IPS-15b (cell line): ENCODE measurements at regions not wholly inside any gene's neighbourhood (a gene's known extent, or its start where the extent isn't known, plus 50 kb on each side); places are given as distances from the start of the nearest gene placed in this dataset.

ENCODE experiments used
- H3K27me3 ChIP-seq: one replicate; pipeline ENCODE4 v1.6.1; 2013; ENCODE audit warnings: low read length; ENCODE audit not compliant: control insufficient read depth, insufficient read depth
- H3K36me3 ChIP-seq: one replicate; pipeline ENCODE4 v1.6.1; 2013; ENCODE audit warnings: low read length; ENCODE audit not compliant: control insufficient read depth, insufficient read depth
- H3K4me1 ChIP-seq: one replicate; pipeline ENCODE4 v1.6.1; 2013; ENCODE audit warnings: mild to moderate bottlenecking, low read length; ENCODE audit not compliant: control insufficient read depth, insufficient read depth
- H3K4me3 ChIP-seq: one replicate; pipeline ENCODE4 v1.5.1; 2013; ENCODE audit warnings: low read depth, low read length
- H3K9ac ChIP-seq: one replicate; pipeline ENCODE4 v1.6.1; 2013; ENCODE audit warnings: low read depth, mild to moderate bottlenecking, low read length
- H3K9me3 ChIP-seq: one replicate; pipeline ENCODE4 v1.6.1; 2013; ENCODE audit warnings: mild to moderate bottlenecking, low read length; ENCODE audit not compliant: control insufficient read depth, insufficient read depth

DNA sequence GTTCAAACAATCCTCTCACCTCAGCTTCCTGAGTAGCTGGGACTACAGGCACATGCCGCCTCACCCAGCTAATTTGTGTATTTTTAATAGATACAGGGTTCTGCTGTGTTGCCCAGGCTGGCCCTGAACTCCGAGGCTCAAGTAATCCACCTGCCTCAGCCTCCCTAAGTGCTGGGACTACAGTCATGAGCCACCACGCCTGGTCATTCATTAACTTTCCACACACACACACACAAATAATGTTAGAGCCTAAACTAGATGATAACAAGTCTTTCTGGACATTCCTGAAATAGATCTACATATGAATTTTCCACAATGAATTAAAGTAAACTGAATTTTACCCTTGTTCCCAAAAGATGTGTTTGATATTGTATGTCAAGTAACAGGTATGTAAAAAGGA is 776.0 kb downstream of the GALC start:
- H3K4me3 ChIP-seq, result no peak overlapping the region
- H3K4me1 ChIP-seq, result no peaks in the 10 kb centered on the region
- H3K27me3 ChIP-seq, result no peaks in the 10 kb centered on the region
- no peaks in the 10 kb centered on the region for H3K9me3 ChIP-seq
- no peak overlapping the region for H3K9ac ChIP-seq
- no peaks in the 10 kb centered on the region for H3K36me3 ChIP-seq

DNA sequence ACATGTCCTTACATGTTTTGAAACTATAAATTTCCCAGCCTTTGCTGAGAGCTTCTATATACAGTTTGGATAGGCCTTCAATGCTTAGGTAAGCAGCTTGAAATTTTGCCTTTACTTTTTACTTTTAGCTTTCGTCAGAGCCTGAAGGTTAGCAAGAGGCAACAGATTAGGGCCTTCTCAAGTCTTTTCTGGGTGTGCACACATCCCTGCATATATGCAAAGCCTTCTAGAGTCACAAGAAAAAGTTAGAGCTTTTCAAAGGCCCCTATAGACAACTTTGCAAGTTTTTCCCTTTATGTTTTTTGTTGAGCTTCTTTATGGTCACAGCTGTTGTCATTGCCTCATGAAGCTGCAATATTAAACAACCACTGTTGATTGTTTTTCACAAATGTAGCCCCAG is 778.4 kb downstream of the GALC start:
- Histone ChIP-seq H3K9ac (no peak overlapping the region), H3K27me3 (no peaks in the 10 kb centered on the region), H3K36me3 (no peaks in the 10 kb centered on the region), H3K9me3 (no peaks in the 10 kb centered on the region), H3K4me3 (no peak overlapping the region), H3K4me1 (no peaks in the 10 kb centered on the region)

DNA sequence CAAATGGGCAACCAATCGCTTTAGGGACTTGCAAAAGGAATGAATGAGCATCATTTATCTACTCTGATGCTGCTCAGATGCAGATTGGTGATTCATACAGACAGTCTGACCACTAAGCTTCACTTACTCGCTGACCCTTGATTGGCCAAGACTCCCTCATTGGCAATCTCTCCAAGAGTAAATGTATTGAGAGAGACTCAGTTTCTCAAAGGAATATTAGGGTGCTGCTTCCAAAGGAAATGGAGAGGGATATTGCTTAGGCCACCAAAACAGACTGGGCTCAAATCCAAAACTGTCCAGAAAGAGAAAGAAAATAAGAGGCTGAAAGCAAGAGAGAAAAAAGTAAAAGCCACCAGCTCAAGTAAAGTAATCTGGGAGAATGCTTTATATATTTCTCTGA is 785.2 kb downstream of the GALC start:
- no peak overlapping the region for H3K4me3 ChIP-seq
- no peaks in the 10 kb centered on the region for H3K4me1 ChIP-seq
- no peaks in the 10 kb centered on the region for H3K27me3 ChIP-seq
- H3K9me3 ChIP-seq, result no peaks in the 10 kb centered on the region
- no peaks in the 10 kb centered on the region for H3K36me3 ChIP-seq
- no peak overlapping the region for H3K9ac ChIP-seq

DNA sequence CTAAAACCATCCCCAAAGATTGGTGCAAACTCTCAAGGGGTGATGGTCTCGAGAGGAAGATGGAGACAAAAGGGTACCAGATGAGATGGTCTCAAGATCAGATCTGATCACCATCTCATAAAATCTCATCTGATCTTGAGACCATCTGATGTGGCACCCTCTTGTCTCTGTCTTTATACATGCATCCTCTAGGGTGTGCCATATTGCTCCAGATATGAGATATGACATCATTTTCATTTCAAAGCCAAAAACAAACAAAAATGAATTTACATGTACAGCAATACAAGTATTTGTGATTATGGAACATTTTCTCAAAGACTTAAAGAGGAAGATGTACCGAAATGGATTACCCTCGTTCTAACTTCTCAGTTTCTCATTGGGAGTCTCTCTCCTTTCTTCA is 787.2 kb downstream of the GALC start:
- Histone ChIP-seq H3K9ac (no peak overlapping the region), H3K36me3 (no peaks in the 10 kb centered on the region), H3K27me3 (no peaks in the 10 kb centered on the region), H3K9me3 (no peaks in the 10 kb centered on the region), H3K4me3 (no peak overlapping the region), H3K4me1 (no peaks in the 10 kb centered on the region)

DNA sequence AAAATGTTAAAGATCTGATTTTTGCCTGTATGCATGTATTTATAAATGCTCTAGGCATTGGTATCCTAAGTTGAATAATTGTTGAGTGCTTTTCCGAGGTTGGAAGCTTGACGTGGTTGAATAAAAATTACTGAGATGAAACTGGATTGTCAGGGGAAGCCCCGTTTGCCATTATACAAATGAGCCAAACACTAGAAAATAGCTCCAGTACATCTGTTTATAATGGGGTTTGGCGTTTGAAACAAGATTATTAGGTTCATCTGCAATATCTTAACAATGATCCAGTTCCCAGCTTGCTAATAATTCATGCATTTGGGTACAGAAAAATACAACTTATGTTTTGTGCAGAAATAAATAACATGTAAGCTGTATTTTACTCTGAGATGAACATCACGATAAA is 789.6 kb downstream of the GALC start:
- no peaks in the 10 kb centered on the region for H3K9me3 ChIP-seq
- no peak overlapping the region for H3K9ac ChIP-seq
- no peaks in the 10 kb centered on the region for H3K27me3 ChIP-seq
- H3K36me3 ChIP-seq, result no peaks in the 10 kb centered on the region
- H3K4me3 ChIP-seq, result no peak overlapping the region
- H3K4me1 ChIP-seq, result no peaks in the 10 kb centered on the region

DNA sequence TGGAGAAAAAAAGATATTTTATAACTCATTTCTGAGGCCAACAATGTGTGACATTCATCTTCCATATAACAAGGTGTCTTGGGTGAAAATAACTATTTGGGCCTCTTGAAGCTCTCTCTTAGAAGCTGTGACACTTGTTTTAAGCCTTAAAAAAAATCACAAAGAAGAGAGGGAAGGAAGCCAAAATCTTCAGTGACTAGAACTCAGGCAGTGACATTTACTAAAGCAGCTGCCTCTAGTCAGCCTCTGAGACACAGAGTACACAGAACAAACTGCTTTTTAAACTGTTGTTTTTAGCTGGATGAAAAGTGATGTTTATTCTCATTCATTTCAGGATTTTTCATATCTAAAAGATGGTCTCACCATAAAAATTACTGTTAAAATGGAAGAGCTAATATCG is 793.6 kb downstream of the GALC start:
- Histone ChIP-seq H3K4me3 (no peak overlapping the region), H3K4me1 (no peaks in the 10 kb centered on the region), H3K9me3 (no peaks in the 10 kb centered on the region), H3K27me3 (no peaks in the 10 kb centered on the region), H3K36me3 (no peaks in the 10 kb centered on the region), H3K9ac (no peak overlapping the region)

DNA sequence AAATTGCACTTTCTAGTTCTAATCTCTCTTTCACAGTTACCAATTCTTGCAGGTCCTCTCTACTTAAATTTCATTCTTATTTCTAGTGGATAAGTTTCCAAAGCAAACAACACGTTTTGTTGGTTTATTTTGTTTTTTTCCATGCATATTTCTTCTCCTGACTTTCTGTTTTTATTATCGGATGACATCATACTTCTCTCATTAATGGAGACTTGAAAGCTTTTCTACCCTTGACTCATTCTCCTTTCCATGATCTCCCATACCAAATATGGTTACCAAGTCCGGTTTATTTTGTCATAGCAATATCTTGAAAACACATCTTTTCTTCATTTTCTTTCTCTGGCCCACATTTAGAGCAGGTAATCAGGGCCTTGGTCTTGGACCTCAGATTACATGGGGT is 796.5 kb downstream of the GALC start:
- Histone ChIP-seq H3K9me3 (no peaks in the 10 kb centered on the region), H3K36me3 (no peaks in the 10 kb centered on the region), H3K4me1 (no peaks in the 10 kb centered on the region), H3K27me3 (no peaks in the 10 kb centered on the region), H3K4me3 (no peak overlapping the region), H3K9ac (no peak overlapping the region)

DNA sequence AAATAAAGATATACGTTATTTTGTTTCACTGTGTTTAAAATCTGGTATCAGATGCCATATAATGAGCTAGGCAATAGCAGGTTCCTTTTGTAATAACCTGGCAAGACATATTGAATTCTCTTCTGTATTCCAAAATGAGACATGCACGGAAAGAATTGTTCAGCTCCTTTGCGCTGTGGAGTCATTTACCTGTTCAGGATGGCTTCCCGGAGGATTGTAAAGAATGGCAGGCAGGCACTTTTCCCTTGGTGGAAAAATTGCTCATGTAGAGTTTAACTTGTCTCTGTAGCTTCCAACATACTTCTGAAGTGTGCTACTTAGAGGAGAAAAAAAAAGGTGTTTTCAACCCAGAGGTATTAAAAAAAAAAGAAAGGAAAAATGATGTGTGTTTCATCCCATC is 805.2 kb downstream of the GALC start:
- no peak overlapping the region for H3K9ac ChIP-seq
- H3K4me3 ChIP-seq, result no peak overlapping the region
- H3K27me3 ChIP-seq, result peaks cover 7% of the 10 kb centered on the region
- H3K9me3 ChIP-seq, result no peaks in the 10 kb centered on the region
- H3K36me3 ChIP-seq, result no peaks in the 10 kb centered on the region
- peaks cover 21% of the 10 kb centered on the region for H3K4me1 ChIP-seq

DNA sequence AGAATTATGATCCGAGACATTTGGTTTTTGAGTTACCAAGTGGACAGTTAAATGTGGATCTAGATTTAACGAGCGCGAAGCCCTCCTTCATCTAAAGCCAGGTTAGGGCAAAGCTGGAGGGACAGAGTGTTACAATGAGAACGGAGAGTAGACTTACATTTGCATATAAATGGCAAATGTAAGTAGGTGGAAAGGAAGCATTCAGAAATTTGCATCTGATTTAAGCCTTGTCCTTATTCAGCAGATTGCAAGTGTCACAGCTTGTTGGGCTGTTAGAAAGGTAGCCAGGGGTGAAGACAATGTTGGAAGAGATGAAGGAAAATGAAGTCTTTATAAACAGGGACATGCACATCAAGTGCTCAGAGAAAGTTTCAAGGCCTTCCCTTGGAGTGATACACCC is 806.2 kb downstream of the GALC start:
- H3K4me3 ChIP-seq, result no peak overlapping the region
- H3K27me3 ChIP-seq, result peaks cover 7% of the 10 kb centered on the region
- H3K9ac ChIP-seq, result no peak overlapping the region
- peaks cover 21% of the 10 kb centered on the region for H3K4me1 ChIP-seq
- H3K36me3 ChIP-seq, result no peaks in the 10 kb centered on the region
- no peaks in the 10 kb centered on the region for H3K9me3 ChIP-seq

DNA sequence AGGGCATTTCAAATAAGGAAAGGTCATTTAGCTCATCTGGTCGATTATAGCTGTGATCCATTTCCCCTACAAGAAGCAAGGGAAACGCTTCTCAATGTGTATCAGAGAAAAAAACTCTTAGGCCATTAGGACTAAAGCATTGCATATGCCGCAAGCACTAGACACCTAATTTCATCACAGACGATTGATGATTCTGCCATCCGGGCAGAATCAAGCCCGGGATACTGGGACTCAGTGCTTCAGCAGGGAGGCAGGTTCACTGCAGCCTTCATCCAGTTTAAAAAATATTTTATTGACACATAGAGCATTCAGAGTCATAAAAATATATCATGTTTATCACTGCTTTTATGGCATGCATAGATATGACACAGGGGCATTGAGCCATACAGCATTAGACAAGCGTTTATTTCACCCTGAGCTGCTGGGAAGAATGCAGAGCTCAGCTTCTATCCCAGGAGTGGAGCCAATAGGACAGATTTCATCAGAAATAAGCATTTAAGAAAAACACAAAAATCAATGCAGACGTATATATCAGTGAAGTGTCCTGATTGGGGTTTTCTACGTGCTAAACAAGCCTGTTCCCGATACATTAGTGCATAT is 806.9 kb downstream of the GALC start:
- Histone ChIP-seq H3K9ac (no peak overlapping the region), H3K4me1 (peaks cover 21% of the 10 kb centered on the region)

DNA sequence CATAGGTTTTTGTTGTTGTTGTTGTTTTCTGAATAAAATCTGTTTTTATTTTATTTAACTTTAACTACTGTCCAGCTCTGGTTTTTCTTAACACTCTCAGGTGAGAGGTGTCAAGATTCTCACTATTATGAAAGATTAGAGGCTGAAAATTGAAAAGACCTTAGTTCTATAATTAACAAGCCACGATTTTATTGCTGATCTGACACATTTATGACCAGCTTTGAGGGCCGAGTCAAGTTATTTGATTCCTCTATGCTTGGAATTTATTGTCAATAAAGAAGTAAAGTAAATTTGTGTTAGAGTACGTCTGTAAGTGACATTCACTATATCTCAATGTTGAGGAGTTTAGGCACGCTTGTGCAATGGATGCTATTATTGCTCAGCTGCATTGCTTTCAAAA is 808.8 kb downstream of the GALC start:
- no peaks in the 10 kb centered on the region for H3K36me3 ChIP-seq

More for the DNA sequence above, 806.9 kb downstream of the GALC start:
- Histone ChIP-seq H3K36me3 (no peaks in the 10 kb centered on the region), H3K27me3 (peaks cover 7% of the 10 kb centered on the region), H3K9me3 (no peaks in the 10 kb centered on the region), H3K4me3 (no peak overlapping the region)

DNA sequence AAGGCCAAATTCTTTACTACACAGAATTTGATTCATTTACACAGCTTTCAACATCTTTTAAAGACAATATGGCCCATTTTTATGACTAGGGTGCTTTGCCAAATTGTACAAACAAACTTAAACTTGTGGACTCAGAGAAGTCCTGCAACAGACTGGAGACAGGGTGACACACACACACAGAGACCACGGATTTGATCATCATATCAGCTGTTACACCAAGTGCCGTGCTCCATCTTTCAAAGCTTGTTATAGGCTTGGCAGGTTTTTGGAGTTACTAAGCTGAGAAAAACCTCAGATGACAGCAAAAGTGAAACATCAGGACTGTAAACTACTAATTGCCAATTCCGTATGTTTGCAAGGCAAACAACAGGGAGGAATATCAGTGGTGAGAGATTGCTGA is 811.7 kb downstream of the GALC start:
- H3K9ac ChIP-seq, result no peak overlapping the region
- peaks cover 9% of the 10 kb centered on the region for H3K4me1 ChIP-seq
- H3K9me3 ChIP-seq, result no peaks in the 10 kb centered on the region
- no peak overlapping the region for H3K4me3 ChIP-seq
- H3K36me3 ChIP-seq, result no peaks in the 10 kb centered on the region
- H3K27me3 ChIP-seq, result peaks cover 6% of the 10 kb centered on the region

More for the DNA sequence above, 808.8 kb downstream of the GALC start:
- Histone ChIP-seq H3K4me1 (peaks cover 21% of the 10 kb centered on the region), H3K27me3 (peaks cover 7% of the 10 kb centered on the region), H3K9me3 (no peaks in the 10 kb centered on the region), H3K9ac (no peak overlapping the region), H3K4me3 (no peak overlapping the region)
